ENCODE measurements at regions not wholly inside any gene's neighbourhood (a gene's known extent, or its start where the extent isn't known, plus 50 kb on each side); places are given as distances from the start of the nearest gene placed in this dataset.

DNA sequence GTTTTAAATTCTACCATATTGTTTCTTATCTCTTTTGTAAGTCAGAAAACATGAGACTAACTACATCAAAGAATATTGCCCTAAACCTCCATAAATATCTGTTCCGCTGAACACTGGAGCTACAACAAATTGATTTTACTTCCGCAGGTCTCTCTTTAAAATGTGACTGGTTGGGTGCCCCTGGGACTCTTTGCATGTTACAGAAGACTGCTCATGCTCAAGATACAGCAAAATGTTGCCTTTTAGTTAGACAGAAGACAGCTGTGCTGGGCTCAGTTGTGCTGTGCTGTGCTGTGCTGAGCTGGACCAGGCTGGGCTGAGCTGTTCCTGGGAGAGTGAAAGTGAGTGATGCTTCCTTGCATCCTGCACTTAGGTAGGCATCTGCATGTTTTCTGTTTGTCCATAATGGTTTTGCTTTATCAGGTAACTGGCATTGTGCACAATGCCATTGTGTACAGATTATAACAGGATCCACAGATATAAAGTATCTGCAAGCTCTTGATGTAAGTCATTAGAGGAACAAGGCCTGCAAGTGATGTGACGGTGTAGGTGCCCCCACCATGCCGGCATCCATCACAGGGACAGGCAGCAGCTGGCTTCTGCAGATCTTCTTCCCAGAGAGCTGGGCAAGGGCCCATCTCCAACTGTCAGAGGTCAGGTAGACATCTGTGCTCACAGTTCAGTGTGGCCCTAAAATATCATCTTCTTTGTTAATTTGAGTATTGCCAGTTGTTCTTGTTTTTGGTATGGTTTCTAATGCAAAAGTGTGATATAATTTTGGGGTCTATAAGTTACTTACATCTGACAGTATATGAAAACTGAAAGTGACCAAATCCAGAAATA, 972.5 kb upstream of the CELF2 start:
- TF ChIP-seq, protein P1, sequence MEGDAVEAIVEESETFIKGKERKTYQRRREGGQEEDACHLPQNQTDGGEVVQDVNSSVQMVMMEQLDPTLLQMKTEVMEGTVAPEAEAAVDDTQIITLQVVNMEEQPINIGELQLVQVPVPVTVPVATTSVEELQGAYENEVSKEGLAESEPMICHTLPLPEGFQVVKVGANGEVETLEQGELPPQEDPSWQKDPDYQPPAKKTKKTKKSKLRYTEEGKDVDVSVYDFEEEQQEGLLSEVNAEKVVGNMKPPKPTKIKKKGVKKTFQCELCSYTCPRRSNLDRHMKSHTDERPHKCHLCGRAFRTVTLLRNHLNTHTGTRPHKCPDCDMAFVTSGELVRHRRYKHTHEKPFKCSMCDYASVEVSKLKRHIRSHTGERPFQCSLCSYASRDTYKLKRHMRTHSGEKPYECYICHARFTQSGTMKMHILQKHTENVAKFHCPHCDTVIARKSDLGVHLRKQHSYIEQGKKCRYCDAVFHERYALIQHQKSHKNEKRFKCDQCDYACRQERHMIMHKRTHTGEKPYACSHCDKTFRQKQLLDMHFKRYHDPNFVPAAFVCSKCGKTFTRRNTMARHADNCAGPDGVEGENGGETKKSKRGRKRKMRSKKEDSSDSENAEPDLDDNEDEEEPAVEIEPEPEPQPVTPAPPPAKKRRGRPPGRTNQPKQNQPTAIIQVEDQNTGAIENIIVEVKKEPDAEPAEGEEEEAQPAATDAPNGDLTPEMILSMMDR (IDR thresholded peaks at IDR 0.05) = no peak
- no peak for TF ChIP-seq EP300 (IDR thresholded peaks at IDR 0.05)
